COLO668 (cell line): ENCODE measurements at regions not wholly inside any gene's neighbourhood (a gene's known extent, or its start where the extent isn't known, plus 50 kb on each side); places are given as distances from the start of the nearest gene placed in this dataset.

Source experiments
- DNase-seq: peaks from one replicate; lab custom pipeline; 2025; ENCODE audit not compliant: unreplicated experiment; lab: John Stamatoyannopoulos, UW

- DNase-seq = no peak
These were observed 118.4 kb upstream of the SLC7A1 start for GRCh38 chr13:29713839-29714238.

GRCh38 chr13:29711776-29712175, 116.3 kb upstream of the SLC7A1 start:
- no peak for DNase-seq

- DNase-seq = no peak
These were observed 115.0 kb upstream of the SLC7A1 start for GRCh38 chr13:29710511-29710910.

GRCh38 chr13:29709407-29710069, 114.0 kb upstream of the SLC7A1 start:
- peak; percentile 37 for DNase-seq

- DNase-seq = peak; percentile 50
These were observed 112.5 kb upstream of the SLC7A1 start for GRCh38 chr13:29707876-29708543.

GRCh38 chr13:29706923-29707322, 111.4 kb upstream of the SLC7A1 start:
- DNase-seq = no peak

- no peak for DNase-seq
These were observed 109.2 kb upstream of the SLC7A1 start for GRCh38 chr13:29704648-29705047.

GRCh38 chr13:29703421-29703820, 107.9 kb upstream of the SLC7A1 start:
- DNase-seq = no peak

GRCh38 chr13:29702912-29703351, 107.4 kb upstream of the SLC7A1 start:
- no peak for DNase-seq

- DNase-seq = no peak
These were observed 102.6 kb upstream of the SLC7A1 start for GRCh38 chr13:29698106-29698505.

GRCh38 chr13:29696606-29697005, 101.1 kb upstream of the SLC7A1 start:
- no peak for DNase-seq

- DNase-seq = peak; percentile 34
These were observed 97.9 kb upstream of the SLC7A1 start for GRCh38 chr13:29693275-29693945.

- DNase-seq = no peak
These were observed 94.1 kb upstream of the SLC7A1 start for GRCh38 chr13:29689548-29689947.

- DNase-seq = no peak
These were observed 92.7 kb upstream of the SLC7A1 start for GRCh38 chr13:29688193-29688592.

- no peak for DNase-seq
These were observed 89.0 kb upstream of the SLC7A1 start for GRCh38 chr13:29684441-29684840.

- DNase-seq = no peak
These were observed 87.6 kb upstream of the SLC7A1 start for GRCh38 chr13:29683041-29683440.

GRCh38 chr13:29681864-29682263, 86.4 kb upstream of the SLC7A1 start:
- DNase-seq = no peak

GRCh38 chr13:29679396-29680053, 84.0 kb upstream of the SLC7A1 start:
- no peak for DNase-seq

- no peak for DNase-seq
These were observed 82.1 kb upstream of the SLC7A1 start for GRCh38 chr13:29677627-29678026.

- no peak for DNase-seq
These were observed 81.5 kb upstream of the SLC7A1 start for GRCh38 chr13:29676941-29677452.

- DNase-seq = no peak
These were observed 81.0 kb upstream of the SLC7A1 start for GRCh38 chr13:29676535-29676934.
